ENCODE measurements at regions not wholly inside any gene's neighbourhood (a gene's known extent, or its start where the extent isn't known, plus 50 kb on each side); places are given as distances from the start of the nearest gene placed in this dataset.

- H3K4me3 ChIP-seq (ENCODE audit: low read depth, low read length): no peak overlapping the region
- peak; percentile 52 for DNase-seq (ENCODE audit: low read depth)
- TF ChIP-seq POLR2A (IDR thresholded peaks at IDR 0.05; ENCODE audit: extremely low read depth, insufficient read length): no peak
- 0 out of 2 replicates have a peak, but pooled peaks have one; percentile 14 for TF ChIP-seq MAX (IDR thresholded peaks at IDR 0.05; ENCODE audit: low read depth, low read length)
Observed at GRCh38 chr4:138405466-138405891, 163.3 kb upstream of the SLC7A11 start.

- no peak for DNase-seq (ENCODE audit: low read depth)
- no peak for TF ChIP-seq MAX (IDR thresholded peaks at IDR 0.05; ENCODE audit: low read depth, low read length)
- TF ChIP-seq MYC (IDR thresholded peaks at IDR 0.05; ENCODE audit: low read depth, low read length): no peak
- TF ChIP-seq CTCF (IDR thresholded peaks at IDR 0.05; ENCODE audit: low read depth, low read length): no peak
- no peak for TF ChIP-seq POLR2A (IDR thresholded peaks at IDR 0.05; ENCODE audit: extremely low read depth, insufficient read length)
- no peak overlapping the region for H3K4me3 ChIP-seq (ENCODE audit: low read depth, low read length)
Observed at GRCh38 chr4:138404801-138405200, 162.7 kb upstream of the SLC7A11 start.

- H3K4me3 ChIP-seq (ENCODE audit: low read depth, low read length): no peak overlapping the region
- TF ChIP-seq POLR2A (IDR thresholded peaks at IDR 0.05; ENCODE audit: extremely low read depth, insufficient read length) (no peak), MAX (IDR thresholded peaks at IDR 0.05; ENCODE audit: low read depth, low read length) (no peak), MYC (IDR thresholded peaks at IDR 0.05; ENCODE audit: low read depth, low read length) (no peak)
- DNase-seq (ENCODE audit: low read depth): no peak
Observed at GRCh38 chr4:138404251-138404650, 162.1 kb upstream of the SLC7A11 start.

DNA sequence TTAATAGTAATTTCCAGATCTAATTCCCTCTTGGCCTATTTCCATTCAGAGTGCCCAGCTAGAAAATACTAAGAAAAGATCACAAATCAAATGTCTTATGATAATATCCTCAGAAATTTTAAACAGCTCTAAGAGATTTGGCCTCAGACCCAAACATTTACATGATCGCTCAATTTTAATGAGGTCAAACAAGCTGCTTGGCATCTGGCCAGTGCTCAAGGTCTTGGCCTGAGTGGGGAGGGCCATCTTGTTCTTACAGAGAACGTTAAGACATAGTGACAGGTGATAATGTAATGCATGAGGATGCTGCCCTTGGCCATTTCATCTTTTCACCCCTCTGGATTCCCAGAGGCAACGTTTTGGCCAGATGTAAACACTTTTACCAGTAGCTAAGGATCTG, 159.2 kb upstream of the SLC7A11 start:
- TF ChIP-seq CTCF (IDR thresholded peaks at IDR 0.05; ENCODE audit: low read depth, low read length) (no peak), MAX (IDR thresholded peaks at IDR 0.05; ENCODE audit: low read depth, low read length) (no peak), POLR2A (IDR thresholded peaks at IDR 0.05; ENCODE audit: extremely low read depth, insufficient read length) (no peak), MYC (IDR thresholded peaks at IDR 0.05; ENCODE audit: low read depth, low read length) (no peak)
- no peak overlapping the region for H3K4me3 ChIP-seq (ENCODE audit: low read depth, low read length)
- no peak for DNase-seq (ENCODE audit: low read depth)

GRCh38 chr4:138400543-138400942, 158.4 kb upstream of the SLC7A11 start:
- DNase-seq (ENCODE audit: low read depth): no peak
- TF ChIP-seq MYC (IDR thresholded peaks at IDR 0.05; ENCODE audit: low read depth, low read length) (no peak), MAX (IDR thresholded peaks at IDR 0.05; ENCODE audit: low read depth, low read length) (no peak), CTCF (IDR thresholded peaks at IDR 0.05; ENCODE audit: low read depth, low read length) (no peak), POLR2A (IDR thresholded peaks at IDR 0.05; ENCODE audit: extremely low read depth, insufficient read length) (no peak)

GRCh38 chr4:138400066-138400465, 157.9 kb upstream of the SLC7A11 start:
- TF ChIP-seq MYC (IDR thresholded peaks at IDR 0.05; ENCODE audit: low read depth, low read length): no peak
- no peak for TF ChIP-seq POLR2A (IDR thresholded peaks at IDR 0.05; ENCODE audit: extremely low read depth, insufficient read length)
- no peak for TF ChIP-seq MAX (IDR thresholded peaks at IDR 0.05; ENCODE audit: low read depth, low read length)
- TF ChIP-seq CTCF (IDR thresholded peaks at IDR 0.05; ENCODE audit: low read depth, low read length): no peak
- H3K4me3 ChIP-seq (ENCODE audit: low read depth, low read length): no peak overlapping the region
- DNase-seq (ENCODE audit: low read depth): no peak

More at GRCh38 chr4:138400543-138400942, 158.4 kb upstream of the SLC7A11 start:
- no peak overlapping the region for H3K4me3 ChIP-seq (ENCODE audit: low read depth, low read length)
